ENCODE measurements at regions not wholly inside any gene's neighbourhood (a gene's known extent, or its start where the extent isn't known, plus 50 kb on each side); places are given as distances from the start of the nearest gene placed in this dataset.

- DNase-seq (ENCODE audit: low spot score in 2 of 2): no peak
- peaks cover 0 to 8% of the 10 kb centered on the region in 2 donors for H3K9me3 Mint-ChIP-seq
- no peak for ATAC-seq
- no peak overlapping the region for H3K27ac Mint-ChIP-seq
- H3K36me3 Mint-ChIP-seq: peaks cover 0 to 5% of the 10 kb centered on the region in 2 donors
Observed at GRCh38 chr21:16357994-16358393, 628.2 kb downstream of the USP25 start.

- H3K27ac Mint-ChIP-seq: no peak overlapping the region
- DNase-seq (ENCODE audit: low spot score in 2 of 2) (no peak), ATAC-seq (peak in 1 of 2 donors; percentile 53)
- peaks cover 0 to 5% of the 10 kb centered on the region in 2 donors for H3K36me3 Mint-ChIP-seq
- H3K9me3 Mint-ChIP-seq: peaks cover 0 to 8% of the 10 kb centered on the region in 2 donors
Observed at GRCh38 chr21:16358784-16359183, 629.0 kb downstream of the USP25 start.

GRCh38 chr21:16363100-16363499 is 633.3 kb downstream of the USP25 start:
- Mint-ChIP-seq H3K9me3 (peaks cover 0 to 8% of the 10 kb centered on the region in 2 donors), H3K27ac (no peak overlapping the region), H3K36me3 (peaks cover 0 to 5% of the 10 kb centered on the region in 2 donors)
- DNase-seq (ENCODE audit: low spot score in 2 of 2): no peak
- ATAC-seq: no peak

GRCh38 chr21:16363518-16363917 is 633.7 kb downstream of the USP25 start:
- DNase-seq (ENCODE audit: low spot score in 2 of 2) (no peak), ATAC-seq (no peak)
- peaks cover 0 to 5% of the 10 kb centered on the region in 2 donors for H3K36me3 Mint-ChIP-seq
- H3K27ac Mint-ChIP-seq: no peak overlapping the region
- peaks cover 0 to 8% of the 10 kb centered on the region in 2 donors for H3K9me3 Mint-ChIP-seq

- Mint-ChIP-seq H3K27ac (no peak overlapping the region), H3K36me3 (no peaks in the 10 kb centered on the region), H3K9me3 (no peaks in the 10 kb centered on the region)
- ATAC-seq (no peak), DNase-seq (ENCODE audit: low spot score in 2 of 2) (no peak)
Observed at GRCh38 chr21:16366207-16366606, 636.4 kb downstream of the USP25 start.

- H3K9me3 Mint-ChIP-seq: no peaks in the 10 kb centered on the region
- H3K27ac Mint-ChIP-seq: no peak overlapping the region
- no peak for ATAC-seq
- no peak for DNase-seq (ENCODE audit: low spot score in 2 of 2)
- H3K36me3 Mint-ChIP-seq: no peaks in the 10 kb centered on the region
Observed at GRCh38 chr21:16367079-16367478, 637.3 kb downstream of the USP25 start.

- ATAC-seq (no peak), DNase-seq (ENCODE audit: low spot score in 2 of 2) (no peak)
- Mint-ChIP-seq H3K27ac (no peak overlapping the region), H3K9me3 (no peaks in the 10 kb centered on the region), H3K36me3 (no peaks in the 10 kb centered on the region)
Observed at GRCh38 chr21:16370186-16370585, 640.4 kb downstream of the USP25 start.

GRCh38 chr21:16372586-16372985 is 642.8 kb downstream of the USP25 start:
- no peak overlapping the region for H3K27ac Mint-ChIP-seq
- no peaks in the 10 kb centered on the region for H3K36me3 Mint-ChIP-seq
- ATAC-seq (no peak), DNase-seq (ENCODE audit: low spot score in 2 of 2) (no peak)
- no peaks in the 10 kb centered on the region for H3K9me3 Mint-ChIP-seq

GRCh38 chr21:16376673-16377072 is 646.9 kb downstream of the USP25 start:
- no peaks in the 10 kb centered on the region for H3K36me3 Mint-ChIP-seq
- H3K27ac Mint-ChIP-seq: no peak overlapping the region
- ATAC-seq (no peak), DNase-seq (ENCODE audit: low spot score in 2 of 2) (no peak)
- H3K9me3 Mint-ChIP-seq: no peaks in the 10 kb centered on the region

GRCh38 chr21:16377120-16377658 is 647.4 kb downstream of the USP25 start:
- DNase-seq (ENCODE audit: low spot score in 2 of 2) (no peak), ATAC-seq (no peak)
- Mint-ChIP-seq H3K9me3 (no peaks in the 10 kb centered on the region), H3K36me3 (no peaks in the 10 kb centered on the region), H3K27ac (peak overlapping the region in 1 of 2 donors; percentile 9)

GRCh38 chr21:16377857-16378256 is 648.1 kb downstream of the USP25 start:
- DNase-seq (ENCODE audit: low spot score in 2 of 2) (no peak), ATAC-seq (no peak)
- H3K9me3 Mint-ChIP-seq: no peaks in the 10 kb centered on the region
- H3K27ac Mint-ChIP-seq: no peak overlapping the region
- H3K36me3 Mint-ChIP-seq: no peaks in the 10 kb centered on the region

- Mint-ChIP-seq H3K27ac (no peak overlapping the region), H3K9me3 (no peaks in the 10 kb centered on the region), H3K36me3 (no peaks in the 10 kb centered on the region)
- no peak for DNase-seq (ENCODE audit: low spot score in 2 of 2)
- no peak for ATAC-seq
Observed at GRCh38 chr21:16378525-16378924, 648.7 kb downstream of the USP25 start.

GRCh38 chr21:16388291-16388690 is 658.5 kb downstream of the USP25 start:
- no peak overlapping the region for H3K27ac Mint-ChIP-seq
- DNase-seq (ENCODE audit: low spot score in 2 of 2) (no peak), ATAC-seq (no peak)
- H3K9me3 Mint-ChIP-seq: peaks cover 11 to 16% of the 10 kb centered on the region in 2 donors
- H3K36me3 Mint-ChIP-seq: peaks cover 0 to 8% of the 10 kb centered on the region in 2 donors

- DNase-seq (ENCODE audit: low spot score in 2 of 2) (no peak), ATAC-seq (no peak)
- Mint-ChIP-seq H3K36me3 (peaks cover 0 to 8% of the 10 kb centered on the region in 2 donors), H3K27ac (no peak overlapping the region), H3K9me3 (peaks cover 11 to 16% of the 10 kb centered on the region in 2 donors)
Observed at GRCh38 chr21:16388911-16389560, 659.3 kb downstream of the USP25 start.

GRCh38 chr21:16389643-16390042 is 659.9 kb downstream of the USP25 start:
- DNase-seq (ENCODE audit: low spot score in 2 of 2) (no peak), ATAC-seq (no peak)
- Mint-ChIP-seq H3K27ac (no peak overlapping the region), H3K9me3 (peaks cover 11 to 16% of the 10 kb centered on the region in 2 donors), H3K36me3 (peaks cover 0 to 8% of the 10 kb centered on the region in 2 donors)

GRCh38 chr21:16395285-16395684 is 665.5 kb downstream of the USP25 start:
- Mint-ChIP-seq H3K9me3 (peaks cover 21 to 22% of the 10 kb centered on the region in 2 donors), H3K27ac (no peak overlapping the region), H3K36me3 (peaks cover 6 to 8% of the 10 kb centered on the region in 2 donors)
- ATAC-seq: no peak
- no peak for DNase-seq (ENCODE audit: low spot score in 2 of 2)

- no peak for ATAC-seq
Observed at GRCh38 chr21:16402752-16403151, 673.0 kb downstream of the USP25 start.

GRCh38 chr21:16404776-16405175 is 675.0 kb downstream of the USP25 start:
- H3K27ac Mint-ChIP-seq: no peak overlapping the region
- no peak for DNase-seq (ENCODE audit: low spot score in 2 of 2)
- no peak for ATAC-seq
- no peaks in the 10 kb centered on the region for H3K36me3 Mint-ChIP-seq
- peaks cover 0 to 8% of the 10 kb centered on the region in 2 donors for H3K9me3 Mint-ChIP-seq

More at GRCh38 chr21:16402752-16403151, 673.0 kb downstream of the USP25 start:
- peaks cover 0 to 8% of the 10 kb centered on the region in 2 donors for H3K9me3 Mint-ChIP-seq
- no peaks in the 10 kb centered on the region for H3K36me3 Mint-ChIP-seq
- H3K27ac Mint-ChIP-seq: no peak overlapping the region
- DNase-seq (ENCODE audit: low spot score in 2 of 2): no peak
